ENCODE measurements at regions not wholly inside any gene's neighbourhood (a gene's known extent, or its start where the extent isn't known, plus 50 kb on each side); places are given as distances from the start of the nearest gene placed in this dataset.

DNA sequence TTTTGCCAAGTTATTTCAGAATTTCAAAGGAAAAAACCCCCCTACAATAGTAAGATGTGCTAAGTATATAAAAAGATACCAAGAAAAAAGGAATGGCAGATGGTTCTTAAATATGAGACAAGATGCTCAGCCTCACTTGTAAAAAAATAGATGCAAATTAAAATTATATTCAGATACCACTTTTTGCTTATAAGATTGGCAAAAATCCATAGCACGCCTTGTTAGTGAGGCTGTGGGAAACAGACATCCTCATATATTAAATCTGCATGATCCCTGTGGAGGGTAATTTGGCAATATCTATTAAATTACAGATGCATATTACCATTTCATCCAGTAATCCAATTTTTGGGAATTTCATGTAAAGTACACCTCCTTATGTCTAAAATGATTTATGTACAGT lies 62.5 kb upstream of the PDHA1 start:
- no peak overlapping the region for H3K27ac ChIP-seq
- TF ChIP-seq, protein P1, sequence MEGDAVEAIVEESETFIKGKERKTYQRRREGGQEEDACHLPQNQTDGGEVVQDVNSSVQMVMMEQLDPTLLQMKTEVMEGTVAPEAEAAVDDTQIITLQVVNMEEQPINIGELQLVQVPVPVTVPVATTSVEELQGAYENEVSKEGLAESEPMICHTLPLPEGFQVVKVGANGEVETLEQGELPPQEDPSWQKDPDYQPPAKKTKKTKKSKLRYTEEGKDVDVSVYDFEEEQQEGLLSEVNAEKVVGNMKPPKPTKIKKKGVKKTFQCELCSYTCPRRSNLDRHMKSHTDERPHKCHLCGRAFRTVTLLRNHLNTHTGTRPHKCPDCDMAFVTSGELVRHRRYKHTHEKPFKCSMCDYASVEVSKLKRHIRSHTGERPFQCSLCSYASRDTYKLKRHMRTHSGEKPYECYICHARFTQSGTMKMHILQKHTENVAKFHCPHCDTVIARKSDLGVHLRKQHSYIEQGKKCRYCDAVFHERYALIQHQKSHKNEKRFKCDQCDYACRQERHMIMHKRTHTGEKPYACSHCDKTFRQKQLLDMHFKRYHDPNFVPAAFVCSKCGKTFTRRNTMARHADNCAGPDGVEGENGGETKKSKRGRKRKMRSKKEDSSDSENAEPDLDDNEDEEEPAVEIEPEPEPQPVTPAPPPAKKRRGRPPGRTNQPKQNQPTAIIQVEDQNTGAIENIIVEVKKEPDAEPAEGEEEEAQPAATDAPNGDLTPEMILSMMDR (conservative IDR thresholded peaks at IDR 0.05): no peak

DNA sequence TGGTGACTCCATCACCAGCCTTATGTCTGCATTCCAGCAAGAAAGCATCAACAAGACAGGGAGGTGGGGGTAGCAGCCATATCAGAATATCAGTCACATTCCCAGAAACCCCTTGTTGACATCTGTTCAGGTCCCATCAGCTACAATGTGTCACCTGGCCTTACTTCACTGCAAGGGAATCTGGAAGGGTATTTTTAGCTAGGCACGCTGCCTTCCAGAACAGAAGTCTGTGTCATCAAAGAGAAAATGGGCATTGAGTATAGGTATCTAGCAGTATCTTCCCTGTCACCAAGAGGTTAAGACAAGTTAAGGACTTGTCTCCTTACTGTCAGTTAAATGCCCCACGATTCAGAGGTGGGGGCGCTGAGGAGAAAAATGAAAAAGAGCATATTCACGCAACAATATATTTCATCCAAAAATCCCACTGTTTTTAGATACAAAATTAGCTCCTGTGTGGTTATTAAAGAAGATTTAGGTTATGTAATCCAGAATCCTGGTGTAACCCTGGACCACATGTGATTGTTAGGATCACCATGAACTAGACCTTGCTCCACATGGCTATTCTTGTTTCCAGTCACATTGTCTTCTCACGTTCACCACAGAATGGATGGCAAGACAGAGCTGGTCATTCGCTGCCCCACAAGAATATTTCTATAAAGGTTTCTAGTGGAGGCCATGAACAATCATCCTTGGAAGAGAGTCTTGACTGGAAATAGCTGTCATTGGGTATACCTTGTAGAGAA lies 60.0 kb upstream of the PDHA1 start:
- TF ChIP-seq, protein P1 (conservative IDR thresholded peaks at IDR 0.05): no peak
- no peak overlapping the region for H3K27ac ChIP-seq

DNA sequence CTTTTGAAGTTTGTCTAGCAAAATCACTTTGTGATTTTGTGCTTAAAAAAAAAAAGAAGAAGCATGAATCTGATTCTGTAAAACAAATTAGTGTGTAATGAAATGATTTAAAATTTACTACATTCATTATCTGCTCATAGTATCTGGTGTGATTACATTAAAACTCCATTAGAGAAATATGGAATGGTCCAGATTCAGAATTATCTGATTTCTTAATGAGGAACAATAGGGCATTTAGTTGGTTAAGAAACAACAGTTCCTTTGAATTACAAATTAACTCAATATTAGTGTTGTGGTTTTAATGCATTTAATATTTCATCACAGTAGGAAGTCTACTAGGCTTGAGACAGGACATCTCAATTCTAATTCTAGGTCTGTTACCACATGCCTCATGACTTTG lies 57.9 kb upstream of the PDHA1 start:
- H3K27ac ChIP-seq: no peak overlapping the region
- TF ChIP-seq, protein P1 (conservative IDR thresholded peaks at IDR 0.05): no peak

DNA sequence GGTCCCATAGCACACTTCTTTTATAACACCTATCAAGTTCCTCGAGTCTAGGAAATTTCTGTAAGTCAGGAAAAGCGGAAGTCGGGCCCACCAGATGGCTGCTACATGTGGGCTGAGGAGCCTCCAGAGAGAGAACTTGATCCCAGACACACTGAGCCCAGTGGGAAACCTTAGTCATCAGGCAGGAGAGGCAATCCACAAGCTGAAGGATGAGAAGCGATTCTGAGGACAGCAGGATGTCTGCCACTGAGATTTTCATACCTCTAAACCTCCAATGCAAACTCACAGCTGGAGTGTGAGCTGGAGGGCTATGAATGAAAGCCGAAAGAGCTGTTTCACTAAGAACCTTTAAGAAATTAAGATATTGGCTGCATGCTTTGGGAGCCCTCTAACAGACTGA lies 52.6 kb upstream of the PDHA1 start:
- TF ChIP-seq, protein P1 (conservative IDR thresholded peaks at IDR 0.05): no peak

DNA sequence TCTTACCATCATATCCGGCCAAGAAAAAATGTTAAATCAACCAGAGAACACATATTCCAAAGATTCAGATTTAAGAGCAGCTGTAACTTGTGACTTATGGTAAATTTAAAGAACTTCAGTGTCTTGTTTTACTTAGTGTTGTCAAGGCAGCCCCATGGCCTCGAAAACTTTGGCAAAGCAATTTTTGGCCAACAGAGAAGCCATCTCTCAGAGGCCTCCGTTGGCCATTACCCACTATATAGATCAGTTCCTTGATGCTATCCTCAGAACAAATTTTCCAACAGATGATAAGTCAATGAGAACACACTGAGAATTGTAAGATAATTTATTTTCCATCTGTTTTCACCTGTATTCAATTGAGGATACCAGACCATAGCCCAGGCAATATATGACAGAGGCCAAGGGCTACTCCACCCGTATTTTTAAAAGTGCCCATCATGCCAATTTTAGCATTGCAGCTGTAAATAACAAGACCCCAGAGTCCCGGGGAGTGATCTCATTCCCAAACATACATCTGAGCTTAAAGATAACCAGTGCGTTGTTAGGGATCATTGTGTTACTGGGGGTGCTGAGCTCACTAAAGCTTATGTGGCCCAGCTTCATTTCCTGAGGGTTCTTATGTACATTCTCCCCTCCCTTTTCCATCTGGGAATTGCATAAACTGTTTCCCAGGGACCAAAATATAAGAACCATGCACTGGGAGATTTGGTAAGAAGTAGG lies 50.0 kb upstream of the PDHA1 start:
- TF ChIP-seq, protein P1 (conservative IDR thresholded peaks at IDR 0.05): no peak
- no peak overlapping the region for H3K27ac ChIP-seq

More for the DNA sequence above, 52.6 kb upstream of the PDHA1 start:
- no peak overlapping the region for H3K27ac ChIP-seq

Measured in VCaP (cell line).